ENCODE measurements at regions not wholly inside any gene's neighbourhood (a gene's known extent, or its start where the extent isn't known, plus 50 kb on each side); places are given as distances from the start of the nearest gene placed in this dataset.
"Not testable (repeated sequence)": the region's sequence is repeated elsewhere in the genome, so short reads cannot be mapped to it uniquely, and the experiment has no call there.

- no peak for DNase-seq
Measured at GRCh38 chr2:44051593-44052347, 56.0 kb upstream of the LRPPRC start.

GRCh38 chr2:44052584-44052983, 56.8 kb upstream of the LRPPRC start:
- no peak for DNase-seq

- no peak for DNase-seq
Measured at GRCh38 chr2:44053052-44053451, 57.3 kb upstream of the LRPPRC start.

- DNase-seq = peak; percentile 51
Measured at GRCh38 chr2:44053456-44053855, 57.7 kb upstream of the LRPPRC start.

GRCh38 chr2:44055229-44055628, 59.4 kb upstream of the LRPPRC start:
- DNase-seq = no peak

GRCh38 chr2:44055664-44056063, 59.9 kb upstream of the LRPPRC start:
- DNase-seq = no peak

GRCh38 chr2:44056947-44057346, 61.2 kb upstream of the LRPPRC start:
- DNase-seq = no peak

GRCh38 chr2:44060286-44060685, 64.5 kb upstream of the LRPPRC start:
- DNase-seq = not testable (repeated sequence)

- DNase-seq = no peak
Measured at GRCh38 chr2:44060990-44061389, 65.2 kb upstream of the LRPPRC start.

GRCh38 chr2:44061469-44061868, 65.7 kb upstream of the LRPPRC start:
- DNase-seq = no peak

- no peak for DNase-seq
Measured at GRCh38 chr2:44061876-44062275, 66.1 kb upstream of the LRPPRC start.

GRCh38 chr2:44063033-44063432, 67.2 kb upstream of the LRPPRC start:
- no peak for DNase-seq

GRCh38 chr2:44064281-44064680, 68.5 kb upstream of the LRPPRC start:
- not testable (repeated sequence) for DNase-seq

GRCh38 chr2:44067012-44067790, 71.4 kb upstream of the LRPPRC start:
- DNase-seq = not testable (repeated sequence)

GRCh38 chr2:44067791-44068181, 72.0 kb upstream of the LRPPRC start:
- not testable (repeated sequence) for DNase-seq

GRCh38 chr2:44071454-44072046, 75.8 kb upstream of the LRPPRC start:
- no peak for DNase-seq

- not testable (repeated sequence) for DNase-seq
Measured at GRCh38 chr2:44073667-44074066, 77.9 kb upstream of the LRPPRC start.

GRCh38 chr2:44074795-44075194, 79.0 kb upstream of the LRPPRC start:
- not testable (repeated sequence) for DNase-seq

GRCh38 chr2:44075541-44075940, 79.8 kb upstream of the LRPPRC start:
- no peak for DNase-seq

- DNase-seq = no peak
Measured at GRCh38 chr2:44077942-44078511, 82.2 kb upstream of the LRPPRC start.

GRCh38 chr2:44079686-44080085, 83.9 kb upstream of the LRPPRC start:
- DNase-seq = no peak

- DNase-seq = no peak
Measured at GRCh38 chr2:44083054-44083453, 85.6 kb upstream of the PPM1B start.

GRCh38 chr2:44084850-44085249, 83.8 kb upstream of the PPM1B start:
- no peak for DNase-seq

- DNase-seq = no peak
Measured at GRCh38 chr2:44086629-44087028, 82.0 kb upstream of the PPM1B start.
